ENCODE measurements at regions not wholly inside any gene's neighbourhood (a gene's known extent, or its start where the extent isn't known, plus 50 kb on each side); places are given as distances from the start of the nearest gene placed in this dataset.

DNA sequence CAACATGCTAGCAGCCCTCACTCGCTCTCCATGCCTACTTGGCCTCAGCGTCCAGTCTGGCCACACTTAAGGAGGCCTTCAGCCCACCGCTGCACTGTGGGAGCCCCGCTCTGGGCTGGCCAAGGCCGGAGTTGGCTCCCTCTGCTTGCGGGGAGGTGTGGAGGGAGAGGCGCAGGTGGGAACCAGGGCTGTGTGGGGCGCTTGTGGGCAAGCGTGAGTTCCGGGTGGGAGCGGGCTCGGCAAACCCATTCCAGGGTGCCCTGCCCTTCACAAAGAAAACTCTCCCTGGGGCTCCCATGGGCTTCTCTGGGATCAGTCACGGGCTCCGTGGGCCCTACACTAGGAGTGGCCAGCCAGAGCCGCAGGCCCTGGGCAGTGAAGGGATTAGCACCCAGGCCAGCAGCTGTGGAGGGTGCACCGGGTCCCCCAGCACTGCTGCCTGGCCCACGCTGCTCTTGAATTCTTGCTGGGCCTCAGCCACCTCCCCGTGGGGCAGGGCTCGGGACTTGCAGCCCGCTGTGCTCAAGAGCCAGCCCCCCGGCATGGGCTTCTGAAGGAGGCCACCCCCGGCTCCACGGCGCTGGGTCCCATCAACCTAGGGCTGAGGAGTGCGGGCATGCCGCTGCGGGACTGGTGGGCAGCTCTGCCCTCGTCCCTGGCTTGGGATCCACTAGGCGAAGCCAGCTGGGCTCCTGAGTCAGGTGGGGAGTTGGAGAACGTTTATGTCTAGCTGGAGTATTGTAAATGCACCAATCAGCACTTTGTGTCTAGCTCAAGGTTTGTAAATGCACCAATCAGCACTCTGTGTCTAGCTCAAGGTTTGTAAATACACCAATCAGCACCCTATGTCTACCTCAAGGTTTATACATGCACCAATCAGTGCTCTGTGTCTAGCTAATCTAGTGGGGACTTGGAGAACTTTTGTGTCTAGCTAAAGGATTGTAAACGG lies 273.6 kb upstream of the SULF2 start:
- no peaks in the 10 kb centered on the region for H3K36me3 ChIP-seq (ENCODE audit: control insufficient read depth, insufficient read depth, low read length)
- 92% methylated on average over 31 of the region's 31 CpGs for WGBS, 2 experiments
- no peaks in the 10 kb centered on the region for H3K9me3 ChIP-seq (ENCODE audit: control insufficient read depth, low read length)
- H3K27ac ChIP-seq (ENCODE audit: insufficient read depth, low read depth, low read length, poor library complexity, severe bottlenecking): no peak overlapping the region
- no peak overlapping the region for H3K4me3 ChIP-seq (ENCODE audit: insufficient read depth, low read depth, low read length)
- H3K27me3 ChIP-seq (ENCODE audit: control insufficient read depth, insufficient read depth, low read length, poor library complexity, severe bottlenecking): no peaks in the 10 kb centered on the region
- H3K4me1 ChIP-seq (ENCODE audit: control insufficient read depth, insufficient read depth, low read length): no peaks in the 10 kb centered on the region

DNA sequence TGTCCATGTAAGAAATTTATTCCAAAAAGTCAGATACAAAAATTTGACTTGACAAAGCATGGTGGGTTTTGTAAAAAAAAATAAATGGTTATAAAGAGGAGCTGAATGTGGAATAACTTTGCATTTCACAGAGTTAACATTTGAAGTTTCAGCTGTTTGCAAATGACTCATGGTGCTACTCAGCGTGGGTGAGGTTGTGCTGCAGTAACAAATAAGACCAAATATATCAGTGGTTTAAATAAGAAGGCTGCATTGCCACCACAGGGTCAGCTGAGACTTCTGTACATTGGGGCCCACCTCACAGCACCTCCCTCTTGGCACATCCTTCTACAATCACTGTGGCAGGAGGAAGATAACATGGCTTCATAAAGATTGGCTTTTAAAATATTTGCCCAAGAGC lies 272.5 kb upstream of the SULF2 start:
- H3K4me3 ChIP-seq (ENCODE audit: insufficient read depth, low read depth, low read length): no peak overlapping the region
- H3K27me3 ChIP-seq (ENCODE audit: control insufficient read depth, insufficient read depth, low read length, poor library complexity, severe bottlenecking): no peaks in the 10 kb centered on the region
- no peaks in the 10 kb centered on the region for H3K4me1 ChIP-seq (ENCODE audit: control insufficient read depth, insufficient read depth, low read length)
- 91 to 92% methylated on average over 1 of the region's 1 CpG for WGBS, 2 experiments
- H3K9me3 ChIP-seq (ENCODE audit: control insufficient read depth, low read length): no peaks in the 10 kb centered on the region
- H3K27ac ChIP-seq (ENCODE audit: insufficient read depth, low read depth, low read length, poor library complexity, severe bottlenecking): no peak overlapping the region
- no peaks in the 10 kb centered on the region for H3K36me3 ChIP-seq (ENCODE audit: control insufficient read depth, insufficient read depth, low read length)

DNA sequence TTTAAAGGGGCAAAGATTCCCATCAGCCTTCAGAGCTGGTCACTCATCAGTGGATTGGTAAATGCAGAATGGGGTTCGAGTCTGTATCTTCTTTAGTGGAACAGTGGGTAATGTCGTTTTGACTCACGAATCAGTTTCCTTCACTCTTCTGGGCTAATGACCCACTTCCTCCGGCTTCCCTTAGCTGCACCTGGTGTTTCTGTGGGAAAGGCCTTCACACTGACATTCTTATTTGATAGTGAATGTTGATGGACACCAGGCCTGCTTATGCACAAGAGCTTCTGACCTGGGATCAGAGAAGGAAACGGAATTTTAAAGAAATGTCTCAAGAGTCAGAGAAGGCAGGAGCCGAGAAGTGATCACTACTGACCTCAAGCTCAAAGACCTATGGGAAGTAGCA lies 272.0 kb upstream of the SULF2 start:
- H3K36me3 ChIP-seq (ENCODE audit: control insufficient read depth, insufficient read depth, low read length): no peaks in the 10 kb centered on the region
- no peaks in the 10 kb centered on the region for H3K9me3 ChIP-seq (ENCODE audit: control insufficient read depth, low read length)
- WGBS, 2 experiments: 87 to 88% methylated on average over 6 of the region's 6 CpGs
- no peaks in the 10 kb centered on the region for H3K27me3 ChIP-seq (ENCODE audit: control insufficient read depth, insufficient read depth, low read length, poor library complexity, severe bottlenecking)
- no peak overlapping the region for H3K4me3 ChIP-seq (ENCODE audit: insufficient read depth, low read depth, low read length)
- H3K27ac ChIP-seq (ENCODE audit: insufficient read depth, low read depth, low read length, poor library complexity, severe bottlenecking): no peak overlapping the region
- H3K4me1 ChIP-seq (ENCODE audit: control insufficient read depth, insufficient read depth, low read length): no peaks in the 10 kb centered on the region

DNA sequence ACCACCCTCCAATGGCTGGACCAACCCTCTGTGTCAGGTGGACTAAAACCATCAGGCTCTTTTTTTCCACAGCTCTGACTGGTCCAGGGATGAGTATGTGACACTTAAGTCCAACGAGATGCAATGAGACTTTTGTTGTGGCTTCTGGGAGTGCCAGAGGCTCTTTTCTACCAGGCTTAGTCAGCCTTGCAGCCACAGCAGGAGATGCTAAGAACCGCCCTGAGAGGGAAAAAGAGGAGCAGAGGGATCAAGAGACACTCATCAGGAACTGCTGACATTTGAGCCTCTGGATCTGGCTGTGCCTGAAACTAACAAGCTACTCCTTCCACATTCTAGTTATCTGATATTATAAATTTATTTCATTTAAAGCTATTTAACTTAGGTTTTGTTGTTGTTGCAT lies 270.9 kb upstream of the SULF2 start:
- Histone ChIP-seq H3K9me3 (ENCODE audit: control insufficient read depth, low read length) (no peaks in the 10 kb centered on the region), H3K4me3 (ENCODE audit: insufficient read depth, low read depth, low read length) (no peak overlapping the region), H3K27me3 (ENCODE audit: control insufficient read depth, insufficient read depth, low read length, poor library complexity, severe bottlenecking) (no peaks in the 10 kb centered on the region), H3K36me3 (ENCODE audit: control insufficient read depth, insufficient read depth, low read length) (no peaks in the 10 kb centered on the region), H3K27ac (ENCODE audit: insufficient read depth, low read depth, low read length, poor library complexity, severe bottlenecking) (no peak overlapping the region), H3K4me1 (ENCODE audit: control insufficient read depth, insufficient read depth, low read length) (no peaks in the 10 kb centered on the region)
- 6 to 23% methylated on average over 2 of the region's 2 CpGs for WGBS, 2 experiments

DNA sequence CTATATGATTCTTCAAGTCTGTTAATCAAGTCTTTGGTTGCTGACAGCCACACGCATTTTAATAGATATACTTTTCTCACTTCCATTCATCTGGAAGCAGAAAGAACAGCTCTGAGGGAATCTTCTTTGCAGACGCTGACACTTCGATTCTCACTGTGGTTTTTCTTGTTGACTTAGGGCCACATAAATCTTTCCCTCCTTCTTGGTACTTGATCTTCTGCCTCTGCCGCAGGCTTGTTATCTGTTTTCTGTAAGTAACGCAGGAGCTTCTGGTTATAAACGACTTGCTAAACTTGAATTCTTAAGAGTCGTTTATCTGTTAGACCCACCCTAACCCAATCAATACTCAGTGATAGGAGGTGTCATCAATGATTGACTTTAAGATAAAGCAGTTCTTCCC lies 268.8 kb upstream of the SULF2 start:
- H3K27me3 ChIP-seq (ENCODE audit: control insufficient read depth, insufficient read depth, low read length, poor library complexity, severe bottlenecking): no peaks in the 10 kb centered on the region
- no peaks in the 10 kb centered on the region for H3K9me3 ChIP-seq (ENCODE audit: control insufficient read depth, low read length)
- WGBS, 2 experiments: 90 to 98% methylated on average over 7 of the region's 7 CpGs
- H3K36me3 ChIP-seq (ENCODE audit: control insufficient read depth, insufficient read depth, low read length): no peaks in the 10 kb centered on the region
- H3K4me3 ChIP-seq (ENCODE audit: insufficient read depth, low read depth, low read length): no peak overlapping the region
- no peak overlapping the region for H3K27ac ChIP-seq (ENCODE audit: insufficient read depth, low read depth, low read length, poor library complexity, severe bottlenecking)
- no peaks in the 10 kb centered on the region for H3K4me1 ChIP-seq (ENCODE audit: control insufficient read depth, insufficient read depth, low read length)

DNA sequence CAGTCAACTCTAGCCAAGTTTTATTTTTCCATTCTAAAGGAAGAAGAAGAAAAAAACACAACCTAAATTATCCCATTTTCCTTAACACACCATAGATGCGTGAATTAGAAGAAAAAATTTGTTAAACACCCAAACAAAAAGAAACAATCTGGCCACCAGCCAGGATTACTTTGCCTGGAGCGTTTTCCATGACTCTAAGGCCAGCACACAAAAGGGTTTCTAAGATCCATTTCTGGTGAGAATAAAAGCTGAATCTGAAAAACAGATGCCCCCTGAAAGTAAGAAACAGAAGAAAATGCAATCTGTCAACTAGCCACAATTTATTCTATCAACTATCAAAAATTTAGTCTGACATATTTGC lies 267.2 kb upstream of the SULF2 start:
- Histone ChIP-seq H3K4me3 (ENCODE audit: insufficient read depth, low read depth, low read length) (no peak overlapping the region), H3K27ac (ENCODE audit: insufficient read depth, low read depth, low read length, poor library complexity, severe bottlenecking) (no peak overlapping the region), H3K36me3 (ENCODE audit: control insufficient read depth, insufficient read depth, low read length) (no peaks in the 10 kb centered on the region), H3K9me3 (ENCODE audit: control insufficient read depth, low read length) (no peaks in the 10 kb centered on the region), H3K4me1 (ENCODE audit: control insufficient read depth, insufficient read depth, low read length) (no peaks in the 10 kb centered on the region), H3K27me3 (ENCODE audit: control insufficient read depth, insufficient read depth, low read length, poor library complexity, severe bottlenecking) (no peaks in the 10 kb centered on the region)
- WGBS, 2 experiments: 86 to 93% methylated on average over 2 of the region's 2 CpGs

DNA sequence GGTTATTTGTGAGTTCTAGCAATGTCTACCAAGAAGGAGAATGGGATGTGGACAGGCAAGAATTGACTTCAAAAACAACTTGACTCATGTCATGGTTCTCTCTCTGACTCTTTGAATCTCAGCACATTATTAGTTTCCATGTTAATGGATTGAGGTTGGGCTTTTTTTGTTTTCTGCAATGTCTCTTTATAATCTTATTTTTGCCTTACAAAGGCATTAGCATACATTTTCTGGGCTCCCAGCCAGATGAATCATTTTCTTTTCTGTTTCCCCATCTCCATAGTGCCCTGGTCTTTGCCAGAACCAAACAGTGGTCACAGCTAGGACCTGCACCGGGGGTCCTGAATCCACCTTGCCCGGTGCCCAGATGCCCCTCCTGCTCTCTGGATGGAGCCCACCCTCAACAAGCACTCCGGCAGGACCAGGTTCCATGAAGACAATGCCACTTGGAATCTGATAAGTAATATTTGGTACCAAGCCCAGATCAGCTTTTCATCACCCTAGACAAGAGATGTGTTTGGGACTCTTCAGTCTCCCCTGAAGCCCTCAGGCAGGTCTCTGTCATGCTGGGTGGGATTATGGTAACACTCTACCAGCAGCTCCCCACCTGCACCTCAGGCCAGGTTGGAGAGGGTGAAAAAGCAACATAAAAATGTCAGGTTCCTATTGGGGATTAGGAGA lies 266.7 kb upstream of the SULF2 start:
- no peaks in the 10 kb centered on the region for H3K27me3 ChIP-seq (ENCODE audit: control insufficient read depth, insufficient read depth, low read length, poor library complexity, severe bottlenecking)
- 63% methylated on average over 3 of the region's 3 CpGs for WGBS, 2 experiments
- no peaks in the 10 kb centered on the region for H3K36me3 ChIP-seq (ENCODE audit: control insufficient read depth, insufficient read depth, low read length)
- H3K4me3 ChIP-seq (ENCODE audit: insufficient read depth, low read depth, low read length): no peak overlapping the region
- H3K4me1 ChIP-seq (ENCODE audit: control insufficient read depth, insufficient read depth, low read length): no peaks in the 10 kb centered on the region
- H3K9me3 ChIP-seq (ENCODE audit: control insufficient read depth, low read length): no peaks in the 10 kb centered on the region
- no peak overlapping the region for H3K27ac ChIP-seq (ENCODE audit: insufficient read depth, low read depth, low read length, poor library complexity, severe bottlenecking)

DNA sequence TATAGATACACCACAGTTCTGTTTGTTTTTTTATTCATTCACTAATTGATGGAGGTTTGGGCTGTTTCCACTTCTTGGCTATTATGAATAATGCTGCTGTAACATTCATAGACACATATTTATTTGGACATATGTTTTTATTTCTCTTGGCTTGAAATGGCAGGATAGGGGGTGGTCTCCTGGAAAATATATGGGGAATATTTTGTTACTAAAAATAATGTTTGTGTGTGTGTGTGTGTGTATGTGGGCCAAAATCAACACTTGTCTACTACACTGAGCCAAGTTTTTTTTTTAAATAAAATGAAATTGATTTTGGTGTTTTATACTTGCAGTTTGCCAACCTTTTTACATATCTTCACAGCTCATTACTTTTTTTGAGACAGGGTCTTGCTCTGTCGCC lies 264.4 kb upstream of the SULF2 start:
- Histone ChIP-seq H3K27ac (ENCODE audit: insufficient read depth, low read depth, low read length, poor library complexity, severe bottlenecking) (no peak overlapping the region), H3K9me3 (ENCODE audit: control insufficient read depth, low read length) (no peaks in the 10 kb centered on the region), H3K4me3 (ENCODE audit: insufficient read depth, low read depth, low read length) (no peak overlapping the region), H3K4me1 (ENCODE audit: control insufficient read depth, insufficient read depth, low read length) (no peaks in the 10 kb centered on the region), H3K36me3 (ENCODE audit: control insufficient read depth, insufficient read depth, low read length) (no peaks in the 10 kb centered on the region), H3K27me3 (ENCODE audit: control insufficient read depth, insufficient read depth, low read length, poor library complexity, severe bottlenecking) (no peaks in the 10 kb centered on the region)
- WGBS, 2 experiments: 93 to 100% methylated on average over 1 of the region's 1 CpG

DNA sequence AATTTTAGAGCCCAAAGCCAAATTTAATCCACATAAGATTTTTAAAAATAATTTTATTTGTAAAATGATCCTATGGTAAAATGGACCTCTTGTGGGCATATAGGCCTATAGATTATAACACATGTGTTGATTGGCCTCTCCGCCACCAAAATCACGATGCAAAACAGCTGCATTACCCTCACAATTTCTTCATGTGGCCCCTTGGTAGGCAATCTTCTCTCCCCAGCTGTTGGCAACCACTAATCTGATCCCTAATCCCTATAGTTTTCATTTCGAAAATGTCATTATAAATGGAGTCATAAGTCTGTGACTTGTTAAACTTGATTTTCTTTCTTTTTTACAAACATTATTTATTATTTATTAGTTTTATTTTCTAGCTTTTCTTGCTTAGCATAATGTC lies 263.9 kb upstream of the SULF2 start:
- no peaks in the 10 kb centered on the region for H3K4me1 ChIP-seq (ENCODE audit: control insufficient read depth, insufficient read depth, low read length)
- H3K9me3 ChIP-seq (ENCODE audit: control insufficient read depth, low read length): no peaks in the 10 kb centered on the region
- H3K27me3 ChIP-seq (ENCODE audit: control insufficient read depth, insufficient read depth, low read length, poor library complexity, severe bottlenecking): no peaks in the 10 kb centered on the region
- WGBS, 2 experiments: 94 to 100% methylated on average over 2 to 3 of the region's 3 CpGs
- H3K4me3 ChIP-seq (ENCODE audit: insufficient read depth, low read depth, low read length): no peak overlapping the region
- no peaks in the 10 kb centered on the region for H3K36me3 ChIP-seq (ENCODE audit: control insufficient read depth, insufficient read depth, low read length)
- no peak overlapping the region for H3K27ac ChIP-seq (ENCODE audit: insufficient read depth, low read depth, low read length, poor library complexity, severe bottlenecking)

DNA sequence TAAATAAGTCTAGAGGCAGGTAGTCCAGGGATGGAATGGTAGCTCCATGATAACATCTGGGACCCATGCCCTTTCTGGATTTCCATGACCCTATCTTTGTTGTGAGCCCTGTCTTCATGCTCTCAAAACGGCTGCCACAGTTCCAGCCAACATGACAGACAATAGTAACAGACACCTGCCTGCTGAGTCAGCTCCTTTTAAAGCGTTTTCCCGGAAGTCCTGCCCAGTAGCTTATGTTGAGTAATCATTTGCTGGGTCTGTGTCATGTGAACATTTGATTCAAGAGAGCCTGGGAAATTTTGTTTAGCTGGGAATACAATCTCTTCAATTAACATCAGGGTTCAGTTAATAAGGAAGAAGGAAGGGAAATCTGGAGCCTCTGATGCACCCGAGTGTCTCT lies 262.2 kb upstream of the SULF2 start:
- Histone ChIP-seq H3K36me3 (ENCODE audit: control insufficient read depth, insufficient read depth, low read length) (no peaks in the 10 kb centered on the region), H3K4me3 (ENCODE audit: insufficient read depth, low read depth, low read length) (no peak overlapping the region), H3K4me1 (ENCODE audit: control insufficient read depth, insufficient read depth, low read length) (no peaks in the 10 kb centered on the region), H3K9me3 (ENCODE audit: control insufficient read depth, low read length) (no peaks in the 10 kb centered on the region), H3K27ac (ENCODE audit: insufficient read depth, low read depth, low read length, poor library complexity, severe bottlenecking) (no peak overlapping the region), H3K27me3 (ENCODE audit: control insufficient read depth, insufficient read depth, low read length, poor library complexity, severe bottlenecking) (no peaks in the 10 kb centered on the region)
- 91 to 93% methylated on average over 4 of the region's 4 CpGs for WGBS, 2 experiments
